Stimulated activated CD4-positive, alpha-beta T cell treated with anti-CD3 and anti-CD28 coated beads, Interleukin-4, amount 100 ng/mL, for 24 hours (primary cell): ENCODE measurements at regions not wholly inside any gene's neighbourhood (a gene's known extent, or its start where the extent isn't known, plus 50 kb on each side); places are given as distances from the start of the nearest gene placed in this dataset.

Source experiments
- DNase-seq: peaks from one replicate; pipeline ENCODE4 v3.0.0-alpha.2; 2020

- no peak for DNase-seq
Observed at GRCh38 chr2:10985901-10986535, 74.3 kb downstream of the KCNF1 start.

- DNase-seq: no peak
Observed at GRCh38 chr2:10987439-10987838, 75.7 kb downstream of the KCNF1 start.

- DNase-seq: no peak
Observed at GRCh38 chr2:10987861-10988260, 76.1 kb downstream of the KCNF1 start.

- DNase-seq: no peak
Observed at GRCh38 chr2:10989151-10989550, 77.4 kb downstream of the KCNF1 start.

- no peak for DNase-seq
Observed at GRCh38 chr2:10989782-10990181, 78.0 kb downstream of the KCNF1 start.

GRCh38 chr2:10990561-10991111 is 78.9 kb downstream of the KCNF1 start:
- DNase-seq: no peak

GRCh38 chr2:10992023-10992791 is 80.5 kb downstream of the KCNF1 start:
- DNase-seq: no peak

GRCh38 chr2:10993001-10993481 is 81.3 kb downstream of the KCNF1 start:
- DNase-seq: no peak

- DNase-seq: no peak
Observed at GRCh38 chr2:10995366-10995970, 83.7 kb downstream of the KCNF1 start.

GRCh38 chr2:11004199-11004598 is 92.5 kb downstream of the KCNF1 start:
- no peak for DNase-seq

- no peak for DNase-seq
Observed at GRCh38 chr2:11005032-11005431, 93.3 kb downstream of the KCNF1 start.

GRCh38 chr2:11006191-11006590 is 94.5 kb downstream of the KCNF1 start:
- no peak for DNase-seq

- no peak for DNase-seq
Observed at GRCh38 chr2:11007331-11008264, 95.9 kb downstream of the KCNF1 start.

- DNase-seq: no peak
Observed at GRCh38 chr2:11008773-11009172, 97.0 kb downstream of the KCNF1 start.

GRCh38 chr2:11009176-11009575 is 97.4 kb downstream of the KCNF1 start:
- DNase-seq: no peak

- DNase-seq: no peak
Observed at GRCh38 chr2:11009891-11010290, 98.2 kb downstream of the KCNF1 start.

- DNase-seq: no peak
Observed at GRCh38 chr2:11011359-11011758, 99.6 kb downstream of the KCNF1 start.

GRCh38 chr2:11012131-11012693 is 100.5 kb downstream of the KCNF1 start:
- no peak for DNase-seq

GRCh38 chr2:11013196-11013595 is 101.5 kb downstream of the KCNF1 start:
- DNase-seq: no peak

- no peak for DNase-seq
Observed at GRCh38 chr2:11014026-11014425, 102.3 kb downstream of the KCNF1 start.

GRCh38 chr2:11016735-11017388 is 105.1 kb downstream of the KCNF1 start:
- DNase-seq: no peak

GRCh38 chr2:11017921-11018320 is 106.2 kb downstream of the KCNF1 start:
- no peak for DNase-seq
